HS-27A (cell line): ENCODE measurements at regions not wholly inside any gene's neighbourhood (a gene's known extent, or its start where the extent isn't known, plus 50 kb on each side); places are given as distances from the start of the nearest gene placed in this dataset.
"Not testable (repeated sequence)": the region's sequence is repeated elsewhere in the genome, so short reads cannot be mapped to it uniquely, and the experiment has no call there.

Source experiments
- DNase-seq: peaks from one replicate; pipeline ENCODE4 v3.0.0-alpha.2; 2012; ENCODE audit warnings: low read depth, missing footprints

DNA sequence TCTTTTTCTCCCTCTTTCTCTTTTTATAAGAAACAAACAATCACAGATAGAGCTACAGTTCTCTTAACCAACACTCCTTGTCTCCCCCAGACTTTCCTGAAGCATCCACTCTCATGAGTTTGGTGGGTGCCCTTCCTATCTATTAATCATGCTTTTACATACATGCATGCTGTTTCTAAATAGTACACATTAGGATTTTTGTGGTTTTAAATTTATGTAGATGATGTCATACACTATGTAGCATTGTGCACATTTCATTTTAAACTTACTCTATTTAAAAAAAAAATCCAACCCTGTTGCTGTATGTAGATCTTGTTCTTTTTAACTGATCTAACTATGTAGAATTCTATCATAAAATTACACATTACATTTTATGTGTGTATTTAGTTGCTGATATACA is 104.3 kb upstream of the MRPS22 start:
- no peak for DNase-seq

DNA sequence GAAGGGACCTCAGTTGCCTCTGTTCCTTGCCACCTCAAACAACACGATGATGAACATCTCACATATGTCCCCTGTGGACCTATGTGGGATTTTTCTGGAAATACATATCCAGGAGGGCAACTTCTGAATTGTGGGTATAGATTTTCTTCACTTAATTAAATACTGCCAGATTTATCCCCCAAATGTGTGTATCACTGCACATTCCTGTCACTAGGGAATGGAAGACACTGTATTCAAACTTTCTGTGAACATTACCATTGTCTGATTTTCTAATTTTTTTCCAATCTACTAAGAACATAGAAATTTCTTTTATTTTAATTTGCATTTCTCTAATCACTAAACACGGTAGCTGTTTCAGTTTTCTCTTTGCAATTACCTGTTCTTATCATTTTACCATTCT is 102.0 kb upstream of the MRPS22 start:
- DNase-seq, result no peak

DNA sequence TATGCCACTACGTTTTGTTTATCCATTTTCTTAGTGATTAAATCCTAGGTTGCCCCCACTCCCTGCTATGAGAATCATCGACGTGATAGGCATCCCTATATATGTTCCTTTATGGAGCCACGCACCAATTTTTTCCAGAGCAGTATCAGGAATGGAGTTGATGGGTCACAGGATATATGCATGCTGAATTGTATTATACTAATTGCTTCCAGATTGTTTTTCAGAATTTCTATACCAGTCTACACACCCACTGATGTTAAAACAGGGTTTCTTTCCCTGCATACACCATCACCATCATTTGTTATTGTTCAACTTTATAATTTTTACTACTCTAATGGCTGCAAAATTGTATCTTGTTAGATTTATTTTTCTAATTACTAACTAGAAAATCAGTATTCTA is 100.1 kb upstream of the MRPS22 start:
- no peak for DNase-seq

DNA sequence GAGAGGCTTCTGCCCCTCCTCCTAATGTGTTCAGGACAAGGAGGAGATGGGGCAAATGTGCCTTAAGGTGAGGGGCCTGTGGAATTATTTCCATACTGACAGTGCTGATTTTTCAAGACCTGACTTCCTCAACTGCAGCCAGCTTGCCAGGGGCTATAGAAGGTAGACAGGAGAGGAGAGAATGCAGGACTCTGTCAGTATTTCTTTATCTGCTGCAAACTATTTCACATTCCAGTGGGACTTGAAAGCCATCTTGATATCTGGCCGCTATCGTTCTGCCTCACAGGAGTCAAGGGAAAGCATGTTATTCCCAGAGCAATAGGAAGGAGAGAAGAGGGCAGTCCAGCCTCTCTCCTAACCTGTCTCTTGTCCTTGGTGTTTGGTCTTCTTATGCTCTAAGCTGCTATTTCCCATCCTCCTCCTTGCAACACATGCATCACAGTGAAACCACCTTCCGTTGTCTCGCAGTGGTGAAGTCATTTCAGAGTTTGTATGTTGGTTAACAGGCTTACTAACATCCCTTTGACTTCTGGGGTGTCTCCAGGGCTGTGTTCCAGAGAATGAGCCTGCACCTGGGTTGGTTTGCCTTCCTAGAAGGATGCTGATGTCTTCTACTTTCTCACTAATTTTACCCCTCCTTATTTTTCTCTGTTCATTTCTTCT is 95.1 kb upstream of the MRPS22 start:
- no peak for DNase-seq

DNA sequence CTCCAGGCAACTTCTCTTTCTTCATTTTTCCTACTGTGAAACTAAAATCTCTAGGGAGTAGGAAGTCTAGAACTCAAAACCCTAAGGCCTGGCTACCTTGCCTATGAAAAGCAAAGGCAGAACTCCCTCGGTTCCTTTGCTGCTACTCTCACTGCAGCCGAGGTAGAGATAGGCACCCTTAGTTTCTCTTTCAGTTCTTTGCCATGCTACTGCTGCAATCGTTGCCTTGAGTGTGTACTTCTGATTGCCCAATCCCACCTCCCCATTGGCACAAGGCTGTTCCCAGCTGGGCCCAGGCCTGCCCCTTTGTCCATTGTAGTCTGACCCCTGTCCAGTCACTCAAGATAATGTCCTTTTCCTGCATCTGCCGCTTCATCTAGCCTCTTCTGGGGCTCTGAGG is 92.3 kb upstream of the MRPS22 start:
- no peak for DNase-seq

DNA sequence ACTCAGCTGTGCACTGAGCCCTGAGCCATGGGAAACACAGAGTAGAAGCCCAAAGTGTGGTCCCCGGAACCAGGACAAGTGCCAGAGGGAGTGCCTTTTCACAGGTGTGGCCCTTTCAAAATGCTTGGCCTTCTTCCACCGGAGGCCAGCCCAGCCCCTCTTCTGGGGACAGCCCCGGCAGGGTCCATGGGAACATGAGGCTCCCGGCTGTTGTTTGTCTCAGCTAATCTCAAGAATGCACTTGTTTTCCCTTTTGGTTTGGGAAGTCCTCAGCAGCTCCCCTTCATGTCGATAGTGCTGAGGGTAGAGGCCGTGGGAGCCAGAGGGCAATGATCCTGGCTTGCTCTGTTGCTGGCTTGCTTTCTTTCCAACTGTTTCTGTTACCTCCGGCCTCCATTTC is 91.1 kb upstream of the MRPS22 start:
- no peak for DNase-seq

DNA sequence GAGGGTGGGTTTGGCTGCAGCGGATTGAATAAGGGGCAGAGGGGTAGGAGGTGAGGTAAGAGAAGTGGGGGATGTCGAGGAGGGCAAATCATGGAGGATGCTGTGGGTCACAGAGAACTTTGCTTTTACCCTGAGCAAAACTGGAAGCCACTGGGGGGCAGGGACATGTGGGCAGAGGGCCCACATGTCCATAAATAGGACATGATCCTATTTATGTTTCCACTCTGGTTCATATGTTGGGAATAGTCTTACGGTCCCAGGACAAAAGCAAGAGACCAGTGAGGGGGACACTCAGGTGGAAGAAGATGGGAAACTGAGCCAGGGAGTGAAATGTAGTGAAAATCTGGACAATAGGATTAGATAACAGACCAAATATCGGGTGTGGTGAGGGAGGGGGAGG is 85.5 kb upstream of the MRPS22 start:
- DNase-seq, result no peak

DNA sequence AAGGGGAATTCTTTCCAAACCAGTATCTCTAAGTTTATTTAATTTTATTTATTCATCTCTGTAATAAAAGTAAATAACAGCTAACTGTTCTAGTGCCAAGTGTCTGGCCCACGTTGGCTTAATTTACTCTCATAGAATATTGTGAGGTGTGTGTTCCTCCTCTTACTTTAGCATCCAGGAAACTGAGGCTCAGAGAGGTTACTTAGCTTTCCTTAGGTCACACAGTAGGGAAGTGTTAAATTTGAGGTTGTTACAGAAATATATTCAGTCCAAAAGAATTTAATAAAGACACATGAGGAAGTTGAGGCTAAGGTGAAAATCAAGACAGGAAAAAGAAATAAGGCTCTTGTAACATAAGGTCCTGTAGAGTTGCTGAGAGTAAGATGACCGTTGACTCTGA is 84.4 kb upstream of the MRPS22 start:
- no peak for DNase-seq

DNA sequence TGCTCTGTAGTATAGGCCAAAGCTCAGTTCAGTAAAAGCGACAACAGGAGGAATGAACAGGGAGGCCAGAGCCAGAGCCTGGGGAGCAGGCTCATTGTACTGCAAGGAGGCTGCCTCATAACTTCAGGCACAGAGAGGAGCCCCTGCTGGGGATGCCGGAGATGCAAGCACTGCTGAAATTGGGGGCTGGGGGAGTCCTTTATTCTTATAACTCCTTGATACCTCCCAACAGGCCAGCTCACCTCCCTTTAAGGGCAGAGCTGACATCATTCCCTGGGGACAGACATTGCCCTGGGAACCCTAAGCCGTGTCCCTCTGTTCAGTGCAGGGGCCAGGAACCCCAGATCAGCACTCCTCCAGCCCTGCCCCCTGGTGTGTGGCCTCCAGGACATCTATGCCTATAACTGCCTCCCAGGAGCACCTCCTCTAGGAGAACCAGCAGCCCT is 83.8 kb upstream of the MRPS22 start:
- DNase-seq, result no peak

DNA sequence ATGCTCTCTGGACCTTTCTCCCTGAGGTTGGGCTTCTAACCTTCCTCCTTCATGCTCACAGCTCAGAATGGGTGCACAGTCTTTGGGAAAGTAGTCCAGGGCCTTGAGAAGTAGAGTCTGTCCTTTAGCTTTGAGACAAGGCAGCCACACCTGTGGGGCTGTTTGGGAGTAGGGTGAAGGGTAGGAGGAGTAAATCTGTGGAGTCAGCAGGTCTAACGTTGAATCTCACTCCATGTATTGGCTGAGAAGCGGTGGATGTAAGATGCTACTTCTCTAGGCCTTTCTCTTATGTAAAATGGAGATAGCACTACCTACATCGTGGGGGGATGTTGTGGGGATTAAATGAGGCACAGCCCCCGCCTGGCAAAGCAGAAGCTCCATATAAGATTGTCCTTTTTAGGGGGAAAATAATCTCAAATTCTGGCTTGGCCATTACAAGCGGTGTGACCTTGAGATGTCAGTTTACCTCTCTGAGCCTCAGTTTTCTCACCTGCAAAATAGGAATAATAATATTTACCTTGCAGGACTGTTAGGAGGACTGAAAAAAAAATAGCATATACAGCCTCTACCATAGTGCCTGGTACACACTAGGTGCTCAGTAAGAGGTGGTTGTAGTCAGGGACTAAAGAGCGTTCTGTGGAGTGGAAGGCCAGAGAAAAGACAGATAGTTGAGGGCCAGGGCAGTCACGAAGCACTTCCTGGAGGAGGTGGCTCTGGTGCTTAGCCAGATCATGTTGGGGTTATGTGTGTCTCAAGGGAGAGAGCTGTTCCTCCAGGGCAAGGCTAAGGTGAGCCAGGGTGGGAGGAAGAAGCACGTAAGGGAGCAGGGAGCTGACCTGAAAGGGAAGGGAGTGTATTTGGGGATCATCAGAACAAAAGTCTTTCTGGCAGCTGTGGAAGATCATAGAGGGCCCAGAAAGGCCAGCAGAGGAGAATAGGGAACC is 82.8 kb upstream of the MRPS22 start:
- no peak for DNase-seq

DNA sequence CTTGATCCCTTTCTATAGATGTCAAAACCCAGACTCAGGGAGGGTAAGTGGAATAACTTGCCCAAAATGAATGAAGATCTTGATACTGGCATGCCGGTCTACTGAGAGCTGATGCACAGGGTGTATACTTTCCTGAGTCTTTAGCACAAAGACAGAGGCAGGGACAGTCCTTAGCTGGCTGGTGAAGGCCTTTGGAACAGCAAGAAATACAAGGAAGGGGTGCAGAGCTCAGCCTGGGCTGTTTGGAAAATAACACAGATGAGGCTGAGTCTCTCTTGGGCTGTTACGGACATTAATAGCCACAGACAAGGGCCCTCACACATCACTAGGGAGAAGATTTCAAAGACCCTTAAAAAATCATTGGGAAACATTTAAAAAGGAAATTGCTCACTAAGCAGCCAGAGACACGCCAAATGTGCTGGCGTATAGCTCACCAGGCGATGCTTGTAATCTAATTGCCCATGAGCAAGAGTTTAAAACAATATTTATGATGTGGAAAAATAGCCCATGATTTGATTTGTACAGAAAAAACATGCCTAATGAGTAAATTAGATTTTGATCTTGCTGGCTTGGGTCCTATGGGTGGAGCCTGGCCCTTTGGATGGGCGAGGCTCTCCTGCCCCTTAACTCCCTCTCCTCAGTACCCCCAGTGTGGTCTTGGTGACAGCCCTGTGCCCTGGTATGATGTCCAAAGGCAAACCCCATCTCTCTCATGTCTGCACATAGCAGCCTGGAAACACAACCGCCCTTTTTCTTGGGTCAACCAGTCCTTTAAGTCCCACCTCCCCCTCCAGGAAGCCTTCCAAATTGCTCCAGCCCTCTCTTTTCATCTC is 81.8 kb upstream of the MRPS22 start:
- DNase-seq, result no peak

DNA sequence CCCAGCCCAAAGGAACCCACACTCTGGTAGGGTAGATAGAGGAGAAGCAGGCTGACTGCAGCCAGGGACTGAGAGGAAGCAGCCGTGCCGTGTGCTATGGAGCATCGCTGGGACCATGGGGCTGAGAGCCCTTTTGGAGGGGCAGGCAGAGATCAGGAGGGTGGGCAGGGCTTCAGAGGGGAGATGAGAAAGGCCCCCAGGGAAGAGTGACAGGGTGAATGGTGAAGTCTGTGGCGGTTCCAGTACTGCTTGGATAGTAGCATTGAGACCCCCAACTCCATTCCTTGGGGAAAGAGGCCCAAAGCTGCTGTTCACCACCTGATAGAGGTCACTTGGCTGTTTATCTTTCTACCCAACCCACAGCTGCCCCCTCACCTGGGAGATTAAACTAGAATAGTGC is 80.0 kb upstream of the MRPS22 start:
- DNase-seq, result no peak

DNA sequence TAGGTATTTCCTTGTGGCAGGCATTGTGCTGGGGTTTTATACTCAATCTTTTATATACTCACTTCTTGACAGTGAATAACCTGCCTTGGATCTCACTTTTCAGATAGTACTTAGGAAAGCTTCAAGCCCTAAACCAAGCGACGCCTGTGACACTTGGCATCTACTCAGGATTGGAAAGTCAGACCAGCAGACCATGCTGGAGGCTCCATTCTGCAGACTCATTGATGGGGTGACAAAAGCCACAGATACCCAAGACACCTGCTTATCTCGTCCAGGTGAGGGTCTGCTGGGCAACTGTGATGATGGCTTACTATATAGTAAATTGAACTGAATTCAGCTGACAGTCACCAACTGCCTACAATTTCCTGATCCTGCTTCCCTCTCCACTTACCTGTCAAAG is 79.4 kb upstream of the MRPS22 start:
- no peak for DNase-seq

DNA sequence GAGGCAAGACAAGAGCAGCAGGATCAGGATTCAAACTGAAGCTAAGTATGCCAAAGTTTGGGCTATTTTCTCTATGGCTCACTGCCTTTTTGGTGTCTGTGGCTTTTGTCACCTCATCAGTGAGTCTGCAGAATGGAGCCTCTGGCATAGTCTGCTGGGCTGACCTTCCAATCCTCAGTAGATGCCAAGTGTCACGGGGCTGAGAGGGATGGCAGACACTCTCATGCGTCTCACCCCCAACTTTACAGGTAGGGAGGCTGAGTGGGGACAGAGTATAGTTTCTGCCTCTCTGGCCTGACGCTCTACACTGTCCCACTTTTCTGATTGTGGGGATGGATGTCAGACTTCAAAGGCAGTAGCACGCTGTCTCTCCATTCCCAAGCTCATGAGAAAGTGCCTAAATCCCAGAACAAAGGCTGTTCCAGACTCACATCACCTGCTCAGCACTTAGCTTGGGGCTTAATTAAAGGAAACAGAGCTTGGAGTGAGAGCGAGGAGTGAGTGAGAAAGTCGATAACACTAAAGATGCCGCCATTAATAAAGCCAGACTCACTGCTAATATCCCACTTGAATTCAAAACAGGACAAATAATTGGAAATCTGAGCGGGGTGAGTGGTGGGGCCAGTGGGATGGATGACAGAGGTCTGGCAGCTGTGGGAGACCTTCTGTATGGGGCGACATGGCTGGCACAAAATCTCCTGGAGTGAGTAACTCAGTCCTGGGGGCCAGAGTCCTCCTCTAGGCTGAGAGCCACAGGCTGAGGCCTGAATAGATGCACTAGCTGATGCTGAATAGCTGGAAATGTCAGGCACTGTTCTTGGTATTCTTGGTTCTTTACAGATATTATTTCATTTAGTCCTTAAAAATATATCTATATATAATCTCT is 78.4 kb upstream of the MRPS22 start:
- DNase-seq, result no peak

DNA sequence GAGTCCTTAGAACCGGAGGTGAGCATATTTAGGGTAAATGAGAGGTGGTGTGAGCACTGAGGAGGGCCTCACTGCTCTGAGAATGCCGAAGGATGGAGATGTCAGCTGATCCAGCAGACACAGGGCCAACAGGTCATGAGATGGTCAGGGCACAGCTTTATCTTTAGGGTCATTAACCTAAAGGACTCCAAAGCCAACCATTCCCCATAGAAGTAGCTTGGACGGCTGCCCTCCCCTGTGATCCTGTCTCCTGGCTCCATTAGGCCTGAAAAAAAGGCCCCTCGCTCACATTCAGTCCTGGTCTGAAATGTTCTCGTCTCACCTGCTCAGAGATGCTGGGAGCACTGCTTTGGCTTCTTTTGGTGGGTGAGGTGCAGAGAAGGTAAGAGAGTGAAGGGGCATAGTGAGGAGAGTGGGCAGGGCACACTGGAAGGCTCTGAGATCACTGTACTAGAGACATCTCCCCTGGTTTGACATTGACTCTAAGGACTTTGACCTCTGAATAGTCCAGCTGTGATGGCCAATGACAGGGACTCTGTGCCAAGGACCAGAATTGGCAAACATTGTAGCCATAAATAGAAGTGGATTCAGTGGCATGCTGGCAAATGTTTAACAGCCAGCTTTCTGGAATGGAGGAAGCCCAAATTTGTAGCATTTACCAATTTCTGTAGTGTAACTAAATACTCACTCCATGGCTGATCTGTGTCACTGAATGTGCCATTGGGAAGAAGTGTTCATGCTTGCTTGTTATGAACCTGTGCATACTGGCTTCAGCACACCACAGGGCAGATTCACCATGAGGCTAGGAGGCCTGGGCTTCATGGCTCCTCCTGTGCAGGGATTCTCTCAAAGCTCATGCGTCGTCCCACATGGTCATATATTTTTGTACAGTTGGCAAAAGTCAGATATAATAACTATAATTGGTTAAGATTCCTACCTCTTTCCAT is 76.2 kb upstream of the MRPS22 start:
- no peak for DNase-seq

DNA sequence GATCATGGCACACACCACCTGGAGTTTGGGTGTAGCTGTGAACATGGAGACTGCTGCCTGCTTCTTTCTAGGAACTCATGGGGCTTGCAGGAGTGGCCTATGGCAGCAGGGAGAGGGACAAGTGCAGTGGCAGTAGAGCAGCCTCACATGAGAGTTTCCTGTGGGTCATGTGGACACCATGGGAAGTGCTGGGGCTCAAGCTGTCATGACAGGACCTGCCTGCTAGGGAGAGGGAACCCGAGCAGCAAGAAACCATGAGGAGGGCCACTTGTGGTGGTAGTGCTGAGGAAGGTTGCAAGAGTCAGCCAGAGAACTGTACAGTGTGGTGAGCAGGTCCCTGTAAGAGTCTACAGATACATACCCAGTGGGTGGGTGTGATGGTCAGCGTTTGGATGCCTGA is 73.8 kb upstream of the MRPS22 start:
- no peak for DNase-seq

DNA sequence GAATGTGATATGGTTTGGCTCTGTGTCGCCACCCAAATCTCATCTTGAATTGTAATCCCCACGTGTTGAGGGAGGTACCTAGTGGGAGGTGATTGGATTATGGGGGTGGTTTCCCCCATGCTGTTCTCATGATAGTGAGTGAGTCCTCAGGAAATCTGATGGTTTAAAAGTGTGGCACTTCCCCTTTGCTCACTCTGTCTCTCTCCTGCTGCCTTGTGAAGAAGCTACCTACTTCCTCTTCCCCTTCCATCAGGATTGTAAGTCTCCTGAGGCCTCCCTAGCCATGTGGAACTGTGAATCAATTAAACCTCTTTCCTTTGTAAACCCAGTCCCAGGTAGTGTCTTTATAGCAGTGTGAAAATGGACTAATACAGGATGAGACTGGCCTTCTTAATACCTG is 73.2 kb upstream of the MRPS22 start:
- not testable (repeated sequence) for DNase-seq

DNA sequence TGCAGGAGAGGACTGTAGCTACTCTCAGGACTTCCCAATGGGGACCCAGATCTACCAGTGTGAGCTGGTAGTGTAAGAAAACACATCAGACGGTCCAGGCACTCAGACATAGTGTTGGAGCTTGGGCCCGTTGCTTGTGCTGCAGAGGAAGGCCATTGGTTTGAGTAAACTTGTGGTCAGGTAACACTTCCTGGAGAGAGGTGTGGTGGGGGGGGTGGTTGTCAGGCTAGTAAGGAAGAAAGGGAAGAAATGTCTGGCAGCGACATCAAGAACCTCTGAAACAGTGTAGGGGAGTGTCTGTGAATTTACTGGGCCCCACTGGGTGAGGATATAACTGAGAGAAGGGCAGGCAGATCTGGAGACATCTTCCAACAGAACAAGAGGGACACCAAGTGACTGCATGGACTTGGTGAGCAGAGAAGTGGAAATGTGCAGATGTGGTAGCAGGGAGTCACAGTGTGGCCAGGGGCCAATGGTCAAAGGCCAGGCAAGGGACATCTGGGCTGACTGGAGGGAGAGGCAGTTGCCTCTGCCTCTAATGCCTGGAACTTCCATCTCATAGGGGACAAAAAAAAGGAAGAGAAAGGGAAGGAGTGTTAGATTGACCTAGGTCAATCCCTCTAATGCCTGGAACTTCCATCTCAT is 63.7 kb upstream of the MRPS22 start:
- no peak for DNase-seq

DNA sequence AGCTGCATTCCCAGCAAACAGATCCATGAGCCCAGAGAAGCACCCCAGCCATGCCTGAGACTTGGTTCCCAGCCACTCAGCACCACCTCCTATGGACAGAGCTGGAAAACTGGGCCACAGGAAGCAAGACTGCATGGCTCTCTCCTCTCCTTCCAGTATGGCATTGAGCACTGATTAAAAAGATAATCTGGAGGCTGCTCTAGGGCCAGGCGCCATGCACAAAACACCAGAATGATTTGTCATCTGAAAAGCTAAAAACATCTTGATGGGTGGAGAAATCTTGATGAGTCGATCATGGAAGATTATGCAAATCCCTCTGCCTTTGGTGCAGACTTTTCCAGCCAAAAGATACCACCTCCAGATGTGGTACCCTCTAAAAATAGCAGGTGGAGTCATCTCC is 62.7 kb upstream of the MRPS22 start:
- DNase-seq, result no peak
